HG03521 (cell line): ENCODE measurements at regions not wholly inside any gene's neighbourhood (a gene's known extent, or its start where the extent isn't known, plus 50 kb on each side); places are given as distances from the start of the nearest gene placed in this dataset.

Experiments
- ATAC-seq: cut with Tn5 transposase; IDR thresholded peaks from one replicate; pipeline ENCODE4 v1.9.1; 2021; ENCODE audit warnings: mild to moderate bottlenecking, moderate library complexity; ENCODE audit not compliant: unreplicated experiment

DNA sequence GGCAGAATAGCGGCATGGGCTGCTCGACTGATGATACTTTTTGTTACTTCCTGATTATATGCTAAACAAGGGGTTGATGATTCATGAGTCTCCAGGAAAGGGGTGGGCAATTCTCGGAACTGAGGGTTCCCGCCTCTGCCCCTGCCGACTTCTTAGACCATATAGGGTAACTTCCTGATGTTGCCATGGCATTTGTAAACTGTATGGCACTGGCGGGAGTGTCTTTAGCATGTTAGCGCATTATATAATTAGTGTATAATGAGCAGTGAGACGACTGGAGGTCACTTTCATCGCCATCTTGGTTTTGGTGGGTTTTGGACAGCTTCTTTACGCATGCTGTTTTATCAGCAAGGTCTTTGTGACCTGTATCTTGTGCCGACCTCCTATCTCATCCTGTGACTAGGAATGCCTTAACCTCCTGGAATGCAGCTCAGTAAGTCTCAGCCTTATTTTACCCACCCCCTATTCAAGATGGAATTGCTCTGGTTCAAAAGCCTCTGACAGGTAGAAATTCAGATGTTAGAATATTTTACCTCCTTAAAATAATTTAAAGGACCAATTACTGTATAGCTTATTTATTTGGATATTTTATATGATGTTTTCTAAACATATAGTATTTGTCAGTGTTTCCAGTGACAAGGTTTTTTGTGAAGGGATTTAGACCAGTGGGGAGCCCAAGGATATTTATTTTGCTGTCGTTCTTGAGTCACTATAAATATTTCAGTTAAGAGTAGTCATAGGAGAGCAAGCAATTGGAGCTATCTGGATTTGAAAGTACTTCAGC is 90.1 kb upstream of the PIK3CG start:
- no peak for ATAC-seq

- no peak for ATAC-seq
These were observed 89.5 kb upstream of the PIK3CG start for GRCh38 chr7:106775552-106775936.

DNA sequence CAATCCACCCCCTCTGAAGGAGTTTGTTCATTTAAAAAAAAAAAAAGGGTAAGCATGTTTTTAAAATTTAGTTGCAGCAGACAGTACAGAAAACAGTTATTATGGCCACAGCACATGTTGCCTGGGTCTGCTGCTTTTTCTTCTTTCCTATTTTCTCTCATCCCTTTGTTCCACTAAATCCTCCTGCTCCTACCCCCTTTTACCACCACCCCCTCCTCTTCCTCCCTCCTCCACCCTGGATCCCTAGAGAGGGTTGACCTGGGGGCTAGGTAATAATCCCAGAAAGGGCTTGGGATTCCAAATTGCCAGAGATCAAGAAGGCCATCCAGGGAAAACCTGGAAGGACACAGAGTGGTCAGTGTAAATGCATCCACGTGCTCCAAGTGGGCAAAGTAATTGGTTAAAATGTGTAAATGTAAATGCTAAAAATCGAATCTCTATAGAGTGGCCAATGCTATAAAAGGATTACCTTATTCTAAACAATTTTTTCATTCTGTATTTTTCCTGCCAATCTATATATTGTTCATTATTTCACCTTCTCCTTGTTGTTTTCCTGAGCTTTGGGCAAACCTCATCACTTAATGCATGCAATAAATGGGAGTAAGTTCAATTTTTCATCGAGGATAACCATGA is 89.0 kb upstream of the PIK3CG start:
- no peak for ATAC-seq

DNA sequence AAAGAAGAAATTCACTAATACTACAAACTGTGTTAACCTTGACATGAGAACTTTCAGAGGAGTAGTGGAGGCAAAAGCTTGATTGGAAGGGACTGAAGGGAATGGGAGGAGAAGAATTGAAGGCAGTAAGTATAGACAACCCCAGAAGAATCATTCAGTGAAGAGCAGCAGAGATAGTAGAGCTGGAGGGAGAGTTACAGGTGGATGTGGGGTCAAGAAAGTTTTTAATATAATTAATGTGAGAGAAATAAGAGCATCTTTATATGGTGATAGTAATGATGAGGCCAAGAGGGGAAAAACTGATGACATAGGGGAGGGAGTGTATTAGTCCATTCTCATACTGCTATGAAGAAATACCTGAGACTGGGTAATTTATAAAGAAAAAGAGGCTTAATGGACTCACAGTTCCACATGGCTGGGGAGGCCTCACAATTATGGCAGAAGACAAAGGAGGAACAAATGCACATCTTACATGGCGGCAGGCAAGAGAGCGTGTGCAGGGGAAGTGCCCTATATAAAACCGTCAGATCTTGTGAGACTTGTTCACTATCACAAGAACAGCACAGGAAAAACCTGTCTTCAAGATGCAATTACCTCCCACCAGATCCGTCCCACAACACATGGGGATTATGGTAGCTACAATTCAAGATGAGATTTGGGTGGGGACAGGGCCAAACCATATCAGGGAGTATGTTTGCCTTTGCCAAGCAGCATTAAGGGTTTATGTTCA is 88.3 kb upstream of the PIK3CG start:
- ATAC-seq, result no peak

DNA sequence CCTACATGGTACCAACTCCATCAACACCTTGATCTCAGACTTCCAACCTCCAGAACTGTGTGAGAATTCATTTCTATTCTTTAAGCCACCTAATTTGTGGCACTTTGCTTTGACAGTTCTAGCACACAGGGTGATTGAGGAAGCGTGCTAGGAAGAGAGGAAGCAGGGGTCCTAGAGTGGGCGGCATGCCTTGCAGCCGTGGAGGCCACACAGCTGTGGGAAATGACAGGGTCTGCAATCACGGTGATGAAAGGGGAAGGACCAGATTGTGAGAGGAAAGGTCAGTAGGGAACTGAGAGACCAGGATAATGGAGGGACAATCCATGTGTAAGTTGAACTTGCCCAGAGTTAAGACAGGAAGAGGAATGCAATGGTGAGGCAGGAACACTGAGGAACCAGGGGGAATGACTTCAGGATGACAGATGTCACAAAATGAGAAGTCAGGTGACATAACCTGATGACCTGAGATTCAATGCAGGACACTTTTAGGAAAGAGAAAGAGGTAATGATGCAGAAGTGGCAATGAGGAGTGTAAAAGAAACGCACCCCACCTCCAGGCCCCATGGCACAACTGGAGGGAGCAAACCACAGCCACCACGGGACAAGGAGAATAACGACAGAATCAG is 87.3 kb upstream of the PIK3CG start:
- no peak for ATAC-seq

- no peak for ATAC-seq
These were observed 86.3 kb upstream of the PIK3CG start for GRCh38 chr7:106778656-106779250.

GRCh38 chr7:106779877-106780276 is 85.2 kb upstream of the PIK3CG start:
- ATAC-seq, result no peak

DNA sequence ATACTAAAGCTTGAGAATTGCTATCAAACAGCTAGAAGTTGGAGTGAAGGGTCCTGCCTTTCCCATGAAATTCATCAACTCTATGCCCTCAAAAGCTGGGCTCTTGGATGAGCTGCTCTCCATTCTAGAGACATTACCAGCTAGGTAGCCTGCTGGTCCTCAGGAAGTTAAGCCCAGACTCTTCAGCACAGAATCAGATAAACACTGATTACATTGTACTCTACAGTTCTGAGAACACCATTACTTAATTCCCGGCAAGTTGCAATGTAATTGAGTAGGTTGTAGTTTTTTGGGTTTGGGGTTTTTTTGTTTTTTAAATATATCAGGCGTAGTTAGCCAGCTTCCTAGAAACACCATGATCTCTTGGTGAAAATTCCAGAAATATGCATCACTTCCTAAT is 84.1 kb upstream of the PIK3CG start:
- no peak for ATAC-seq

DNA sequence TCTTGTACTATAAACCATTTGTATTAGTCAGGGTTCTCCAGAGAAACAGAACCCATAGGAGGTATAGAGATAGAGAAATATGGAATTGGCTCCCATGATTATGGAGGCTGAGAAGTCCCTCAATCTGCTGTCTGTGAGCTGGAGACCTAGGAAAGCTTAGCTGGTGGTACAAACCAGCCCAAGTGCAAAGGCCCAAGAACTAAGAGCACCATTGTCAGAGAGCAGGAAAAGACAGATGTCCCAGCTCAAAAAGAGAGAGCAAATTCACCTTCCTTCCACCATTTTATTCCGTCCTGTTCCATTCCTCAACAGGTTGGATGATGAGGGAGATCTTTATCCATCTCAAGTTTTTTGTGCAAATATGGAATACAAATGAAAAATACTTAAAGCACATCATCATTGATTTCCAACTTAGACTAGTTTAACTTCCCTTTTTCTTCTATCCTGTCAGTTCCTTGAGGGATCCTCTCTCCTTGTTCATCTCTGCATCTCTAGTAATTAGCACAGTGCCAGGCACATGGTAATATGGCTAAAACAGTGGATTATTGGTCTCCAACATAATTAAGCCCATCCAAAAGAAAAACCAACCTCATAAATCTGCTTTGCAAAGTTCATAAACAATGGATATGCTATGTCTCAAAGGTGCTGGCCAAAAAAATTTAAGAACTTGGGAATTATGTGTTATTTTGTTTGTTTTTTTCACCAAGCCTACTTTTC is 83.1 kb upstream of the PIK3CG start:
- no peak for ATAC-seq

- no peak for ATAC-seq
These were observed 81.8 kb upstream of the PIK3CG start for GRCh38 chr7:106783286-106783685.

DNA sequence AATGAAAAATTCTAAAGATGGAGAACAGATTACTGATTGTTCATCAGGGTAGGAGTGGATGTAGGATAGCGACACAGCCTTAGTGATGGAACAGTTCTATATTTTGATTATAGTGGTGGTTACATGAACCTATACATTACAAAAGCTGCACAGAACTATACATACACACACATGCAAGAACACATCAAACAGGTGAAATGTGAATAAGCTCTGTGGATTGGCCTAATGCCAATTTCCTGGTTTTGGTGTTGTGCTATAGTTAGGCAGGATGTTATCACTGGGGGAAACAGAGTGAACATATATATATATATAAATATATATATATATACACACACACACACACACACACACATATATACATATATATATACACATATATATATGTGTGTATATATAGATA is 76.4 kb upstream of the PIK3CG start:
- ATAC-seq, result no peak

GRCh38 chr7:106791526-106791925 is 73.6 kb upstream of the PIK3CG start:
- no peak for ATAC-seq

GRCh38 chr7:106792233-106792926 is 72.7 kb upstream of the PIK3CG start:
- ATAC-seq, result no peak

DNA sequence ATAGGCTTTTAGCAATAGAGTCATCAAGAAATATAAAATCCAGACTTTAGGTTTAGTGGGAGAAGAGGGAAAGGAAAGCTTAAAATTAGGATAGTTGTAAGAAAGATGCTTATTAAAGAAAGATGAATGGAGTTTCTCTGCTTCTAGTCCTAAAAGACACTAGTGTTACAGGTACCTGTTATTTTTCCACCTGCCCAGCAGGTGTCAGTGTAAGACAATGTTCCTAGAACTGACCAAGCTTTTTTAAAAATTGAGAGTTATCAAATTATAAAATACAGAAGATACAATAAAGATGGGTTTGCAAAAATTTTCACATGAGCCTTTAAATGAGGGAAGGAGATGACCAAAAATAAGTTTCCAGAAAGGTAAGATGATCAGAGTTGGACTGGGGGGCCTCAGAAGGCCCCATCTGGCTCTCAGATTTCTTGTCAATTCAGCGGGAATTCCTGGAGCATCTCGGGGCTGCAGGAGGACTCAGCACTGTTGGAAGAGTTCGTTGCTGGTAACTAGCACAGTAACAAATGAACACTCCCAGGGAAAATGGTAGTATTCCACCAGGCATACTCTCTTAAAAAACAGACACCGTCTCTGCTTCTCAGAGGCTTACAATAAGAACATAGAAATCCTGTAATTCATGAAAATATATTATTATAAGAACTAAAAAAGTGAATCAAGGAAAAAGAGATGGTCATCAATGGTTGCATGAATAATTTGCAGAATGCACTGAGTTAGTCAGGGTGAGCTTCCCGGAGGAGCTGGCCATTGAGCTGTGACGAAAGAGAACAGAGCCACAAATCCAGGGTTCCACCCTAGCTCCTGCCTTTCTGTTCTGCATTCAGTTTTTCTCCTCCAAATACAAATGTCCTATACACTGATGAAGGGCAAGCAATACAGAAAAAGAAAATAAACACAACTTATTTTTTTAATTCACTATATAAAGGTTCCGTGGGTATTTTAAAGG is 71.8 kb upstream of the PIK3CG start:
- no peak for ATAC-seq

- ATAC-seq, result no peak
These were observed 70.6 kb upstream of the PIK3CG start for GRCh38 chr7:106794276-106795083.

DNA sequence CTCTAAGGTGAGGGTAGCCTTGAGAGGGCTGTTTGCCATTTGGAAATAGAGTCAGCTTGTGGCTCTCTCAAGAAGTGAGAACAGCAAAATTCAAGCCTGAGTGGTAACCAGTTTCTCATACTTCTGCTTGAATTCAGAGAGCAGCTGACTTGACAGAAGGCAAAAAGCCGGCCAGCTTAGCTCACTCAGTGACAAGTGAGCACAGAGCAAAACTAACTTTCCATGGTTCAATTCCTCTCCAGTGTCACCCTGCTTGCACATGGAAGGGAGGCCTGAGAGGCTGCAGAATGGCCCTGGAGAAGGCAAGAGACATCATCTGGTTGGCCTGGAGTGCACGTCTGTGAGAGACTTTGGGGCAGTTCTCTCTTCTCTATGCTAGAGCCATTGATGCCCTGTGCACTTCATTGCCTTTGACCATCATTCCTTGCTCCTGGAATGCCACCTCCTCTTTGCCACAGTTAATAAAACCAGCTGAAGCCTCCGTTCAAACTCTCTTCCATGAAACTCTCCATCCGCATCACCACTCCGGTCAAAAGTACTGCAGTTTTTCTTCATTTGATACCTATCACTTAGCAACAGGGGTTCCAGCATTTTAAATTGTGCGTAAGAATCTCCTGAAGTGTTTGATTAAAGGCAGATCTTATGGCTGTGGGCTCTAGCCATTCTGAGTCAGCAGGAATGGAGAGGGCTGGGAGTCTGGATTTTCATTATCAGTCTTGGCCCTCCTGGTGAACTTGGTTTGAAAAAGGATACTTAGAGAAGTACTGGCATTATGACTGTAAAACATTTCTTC is 69.8 kb upstream of the PIK3CG start:
- no peak for ATAC-seq

DNA sequence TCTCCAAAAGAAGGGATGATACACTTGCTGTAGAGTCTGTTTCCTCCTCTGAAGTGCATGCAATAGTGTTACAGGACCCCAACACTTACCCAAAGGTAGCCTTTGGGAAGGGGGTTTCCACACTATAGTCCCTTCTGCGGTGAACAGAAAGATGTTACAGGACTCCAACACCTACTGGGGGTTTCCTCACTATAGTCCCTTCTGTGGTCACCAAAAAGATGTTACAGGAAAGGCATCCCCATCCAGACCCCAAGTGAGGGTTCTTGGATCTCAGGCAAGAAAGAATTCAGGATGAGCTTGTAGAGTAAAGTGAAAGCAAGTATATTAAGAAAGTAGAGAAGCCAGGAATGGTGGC is 69.2 kb upstream of the PIK3CG start:
- no peak for ATAC-seq
